ENCODE measurements at regions not wholly inside any gene's neighbourhood (a gene's known extent, or its start where the extent isn't known, plus 50 kb on each side); places are given as distances from the start of the nearest gene placed in this dataset.

GRCh38 chr10:81116201-81116600 lies 578.5 kb downstream of the SH2D4B start:
- Histone ChIP-seq H3K36me3 (ENCODE audit: insufficient read depth, low read length) (no peaks in the 10 kb centered on the region), H3K4me3 (ENCODE audit: low read depth, low read length, poor library complexity, severe bottlenecking) (no peak overlapping the region), H3F3A (ENCODE audit: insufficient read depth, low read length) (no peaks in the 10 kb centered on the region), H4K20me1 (ENCODE audit: insufficient read depth, low read length) (no peaks in the 10 kb centered on the region), H3K4me1 (ENCODE audit: insufficient read depth, low read length, severe bottlenecking) (no peaks in the 10 kb centered on the region), H3K4me2 (ENCODE audit: low read length) (no peak overlapping the region), H3K9me3 (ENCODE audit: low read length) (no peaks in the 10 kb centered on the region), H3K9ac (ENCODE audit: low read length) (no peak overlapping the region), H3K79me2 (ENCODE audit: insufficient read depth, low read length) (no peaks in the 10 kb centered on the region), H3K9me2 (ENCODE audit: low read depth, low read length) (no peaks in the 10 kb centered on the region), H3K27me3 (ENCODE audit: insufficient read depth, low read length) (no peaks in the 10 kb centered on the region), H3K27ac (ENCODE audit: low read depth, low read length, poor library complexity, severe bottlenecking) (no peak overlapping the region), H2AFZ (ENCODE audit: low read length) (no peak overlapping the region)
- TF ChIP-seq CTCF (IDR thresholded peaks at IDR 0.05; ENCODE audit: low read length) (no peak), EZH2 (IDR thresholded peaks at IDR 0.05; ENCODE audit: borderline replicate concordance, low read length) (no peak)

- H2AFZ ChIP-seq (ENCODE audit: low read length), result no peak overlapping the region
- no peak overlapping the region for H3K9ac ChIP-seq (ENCODE audit: low read length)
- no peaks in the 10 kb centered on the region for H4K20me1 ChIP-seq (ENCODE audit: insufficient read depth, low read length)
- no peaks in the 10 kb centered on the region for H3K79me2 ChIP-seq (ENCODE audit: insufficient read depth, low read length)
- H3K4me2 ChIP-seq (ENCODE audit: low read length), result no peak overlapping the region
- H3K4me3 ChIP-seq (ENCODE audit: low read depth, low read length, poor library complexity, severe bottlenecking), result no peak overlapping the region
- H3K9me2 ChIP-seq (ENCODE audit: low read depth, low read length), result no peaks in the 10 kb centered on the region
- no peaks in the 10 kb centered on the region for H3K27me3 ChIP-seq (ENCODE audit: insufficient read depth, low read length)
- H3K4me1 ChIP-seq (ENCODE audit: insufficient read depth, low read length, severe bottlenecking), result no peaks in the 10 kb centered on the region
- H3K27ac ChIP-seq (ENCODE audit: low read depth, low read length, poor library complexity, severe bottlenecking), result no peak overlapping the region
- no peaks in the 10 kb centered on the region for H3K9me3 ChIP-seq (ENCODE audit: low read length)
- H3F3A ChIP-seq (ENCODE audit: insufficient read depth, low read length), result no peaks in the 10 kb centered on the region
- H3K36me3 ChIP-seq (ENCODE audit: insufficient read depth, low read length), result no peaks in the 10 kb centered on the region
- TF ChIP-seq CTCF (IDR thresholded peaks at IDR 0.05; ENCODE audit: low read length) (peak; percentile 4; the same call in 1 of the 2 replicates), EZH2 (IDR thresholded peaks at IDR 0.05; ENCODE audit: borderline replicate concordance, low read length) (no peak)
These were observed 579.3 kb downstream of the SH2D4B start for GRCh38 chr10:81116990-81117389.

- Histone ChIP-seq H3K4me1 (ENCODE audit: insufficient read depth, low read length, severe bottlenecking) (no peaks in the 10 kb centered on the region), H3K4me3 (ENCODE audit: low read depth, low read length, poor library complexity, severe bottlenecking) (no peak overlapping the region), H3F3A (ENCODE audit: insufficient read depth, low read length) (no peaks in the 10 kb centered on the region), H3K4me2 (ENCODE audit: low read length) (no peak overlapping the region), H3K27ac (ENCODE audit: low read depth, low read length, poor library complexity, severe bottlenecking) (no peak overlapping the region), H3K27me3 (ENCODE audit: insufficient read depth, low read length) (no peaks in the 10 kb centered on the region), H3K9me2 (ENCODE audit: low read depth, low read length) (no peaks in the 10 kb centered on the region), H4K20me1 (ENCODE audit: insufficient read depth, low read length) (no peaks in the 10 kb centered on the region), H3K36me3 (ENCODE audit: insufficient read depth, low read length) (no peaks in the 10 kb centered on the region), H2AFZ (ENCODE audit: low read length) (no peak overlapping the region), H3K9me3 (ENCODE audit: low read length) (no peaks in the 10 kb centered on the region), H3K79me2 (ENCODE audit: insufficient read depth, low read length) (no peaks in the 10 kb centered on the region), H3K9ac (ENCODE audit: low read length) (no peak overlapping the region)
- TF ChIP-seq CTCF (IDR thresholded peaks at IDR 0.05; ENCODE audit: low read length) (no peak), EZH2 (IDR thresholded peaks at IDR 0.05; ENCODE audit: borderline replicate concordance, low read length) (no peak)
These were observed 590.2 kb downstream of the SH2D4B start for GRCh38 chr10:81127931-81128330.
